ENCODE measurements at regions not wholly inside any gene's neighbourhood (a gene's known extent, or its start where the extent isn't known, plus 50 kb on each side); places are given as distances from the start of the nearest gene placed in this dataset.

DNA sequence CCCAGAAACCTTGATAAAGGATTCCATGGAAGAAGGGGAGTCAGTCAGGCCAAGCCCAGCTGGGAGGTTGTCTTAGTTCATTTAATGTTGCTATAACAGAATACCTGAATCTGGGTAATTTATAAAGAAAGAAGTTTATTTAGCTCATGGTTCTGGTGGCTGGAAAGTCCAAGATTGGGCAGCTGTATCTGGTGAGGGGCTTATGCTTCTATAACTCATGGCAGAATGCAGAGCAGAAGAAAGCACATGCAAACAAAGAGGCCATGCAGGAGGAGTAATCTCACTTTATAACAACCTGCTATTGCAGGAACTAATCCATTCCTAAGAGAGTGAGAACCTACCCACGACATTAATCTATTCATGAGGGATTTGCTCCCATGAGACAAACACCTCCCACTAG lies 54.2 kb upstream of the ANKRD1 start:
- no peak for DNase-seq (ENCODE audit: low spot score)

DNA sequence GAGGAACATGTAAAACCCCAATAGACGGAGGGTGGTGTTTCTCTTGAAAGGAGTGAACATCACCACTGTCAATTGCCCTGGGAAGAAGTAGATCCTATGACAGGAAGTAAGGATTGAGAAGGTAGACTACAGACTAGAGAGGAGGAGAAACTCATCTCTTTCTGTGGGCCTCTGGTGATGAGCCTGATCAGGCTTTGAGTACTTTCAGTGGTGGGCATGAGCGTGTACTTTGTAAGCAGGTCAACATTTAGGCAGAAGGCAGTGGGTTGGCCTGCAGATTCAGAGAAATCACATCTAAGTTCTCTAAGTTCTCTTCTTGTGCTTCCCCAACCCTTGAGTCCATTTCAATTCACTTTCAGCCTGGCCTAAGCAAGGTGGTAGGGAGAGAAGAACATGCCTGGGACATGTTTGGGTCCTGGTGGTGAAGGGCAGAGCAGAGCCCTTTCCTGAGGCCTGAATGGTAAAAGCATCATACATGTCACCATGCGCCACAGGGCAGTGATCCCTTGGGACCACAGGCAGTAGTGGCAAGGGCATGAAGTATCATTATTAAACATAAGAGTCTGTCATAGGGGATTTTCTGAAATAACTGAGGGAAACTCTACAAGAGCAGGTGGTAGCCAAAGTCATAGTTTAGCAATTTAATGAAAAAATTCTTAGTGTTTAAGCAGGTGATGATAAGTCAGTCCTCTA lies 56.4 kb upstream of the ANKRD1 start:
- DNase-seq (ENCODE audit: low spot score), result no peak

DNA sequence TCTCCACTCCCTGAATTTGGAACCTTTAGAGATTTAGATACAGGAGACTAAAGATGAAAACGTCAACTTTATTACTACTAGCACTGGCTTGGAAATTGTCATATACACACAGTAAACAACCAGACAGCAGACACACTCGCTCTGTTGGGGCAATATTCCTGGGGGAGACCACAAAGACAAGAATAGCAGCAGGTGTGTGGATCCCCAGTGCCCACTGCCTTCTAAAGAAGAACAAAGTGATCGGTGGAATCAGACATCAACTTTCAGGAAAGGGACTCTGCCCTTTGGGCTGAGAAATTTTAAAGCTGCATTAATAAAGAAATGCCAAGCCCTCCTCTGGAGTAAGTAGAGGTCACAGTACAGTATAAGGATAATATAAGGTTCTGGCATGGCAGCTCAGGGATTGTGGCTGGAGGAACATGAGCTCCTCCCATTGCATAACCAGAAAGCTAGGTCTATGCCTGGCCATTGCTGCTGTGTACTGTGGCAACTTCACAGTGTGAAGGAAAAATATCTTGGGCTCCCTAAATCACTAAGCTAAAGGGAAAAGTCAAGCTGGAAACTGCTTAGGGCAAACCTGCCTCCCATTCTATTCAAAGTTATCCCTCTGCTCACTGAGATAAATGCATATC lies 57.1 kb upstream of the ANKRD1 start:
- no peak for DNase-seq (ENCODE audit: low spot score)

DNA sequence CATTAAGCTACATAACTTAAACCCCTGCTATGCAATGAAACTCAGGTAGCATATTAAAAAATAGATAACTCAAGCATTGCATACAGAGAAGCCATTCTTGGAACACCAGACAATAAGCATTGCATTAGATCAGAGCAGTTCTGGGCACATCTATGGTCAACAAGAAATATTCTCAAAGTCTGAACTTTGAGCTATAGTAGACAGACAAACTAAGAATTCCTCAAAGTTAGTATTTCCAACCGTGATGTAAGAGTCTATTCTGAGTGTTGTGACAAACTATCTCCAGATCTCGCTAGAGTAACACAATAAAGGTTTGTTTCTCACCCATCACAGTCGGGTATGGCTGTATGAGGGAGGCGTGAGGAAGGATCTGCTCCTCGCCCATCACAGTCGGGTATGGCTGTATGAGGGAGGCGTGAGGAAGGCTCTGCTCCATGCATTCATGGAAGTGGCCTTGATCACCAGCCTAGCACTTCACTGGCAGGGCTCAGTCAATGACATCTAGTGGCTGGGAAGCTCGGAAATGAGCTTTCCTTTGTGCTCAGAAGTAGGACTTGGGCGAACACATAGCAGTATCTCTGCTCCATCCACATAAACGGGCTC lies 61.6 kb upstream of the ANKRD1 start:
- no peak for DNase-seq (ENCODE audit: low spot score)

DNA sequence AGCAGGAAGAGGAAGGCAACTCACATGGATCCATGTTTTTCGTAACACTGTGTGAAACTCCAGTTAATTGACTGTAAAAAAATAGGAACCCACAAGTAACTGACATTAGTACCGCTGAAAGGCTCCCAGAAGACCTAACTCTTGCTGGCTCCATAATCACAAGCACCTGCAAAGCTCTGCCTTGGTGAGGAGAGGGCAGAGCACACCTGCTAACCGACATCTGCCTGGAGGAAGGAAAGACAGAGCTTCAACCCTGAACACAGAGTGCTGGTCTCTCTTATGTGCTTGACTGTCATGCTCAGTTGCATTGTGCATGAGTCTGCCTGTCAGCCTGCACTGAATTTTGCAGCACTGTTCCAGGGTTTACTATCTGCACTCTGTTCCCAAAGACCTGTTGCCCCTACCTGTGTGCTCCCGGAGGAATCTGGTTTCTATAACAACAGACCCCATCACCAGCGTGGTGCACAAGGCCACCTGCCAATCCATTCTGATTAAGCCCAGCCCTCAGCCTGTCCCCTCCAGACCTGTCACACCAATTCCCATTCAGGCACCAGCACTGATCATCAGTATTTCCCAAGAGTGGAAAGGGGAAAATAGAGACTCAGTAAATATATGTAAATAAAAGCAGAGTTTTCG lies 63.1 kb upstream of the ANKRD1 start:
- DNase-seq (ENCODE audit: low spot score), result no peak

DNA sequence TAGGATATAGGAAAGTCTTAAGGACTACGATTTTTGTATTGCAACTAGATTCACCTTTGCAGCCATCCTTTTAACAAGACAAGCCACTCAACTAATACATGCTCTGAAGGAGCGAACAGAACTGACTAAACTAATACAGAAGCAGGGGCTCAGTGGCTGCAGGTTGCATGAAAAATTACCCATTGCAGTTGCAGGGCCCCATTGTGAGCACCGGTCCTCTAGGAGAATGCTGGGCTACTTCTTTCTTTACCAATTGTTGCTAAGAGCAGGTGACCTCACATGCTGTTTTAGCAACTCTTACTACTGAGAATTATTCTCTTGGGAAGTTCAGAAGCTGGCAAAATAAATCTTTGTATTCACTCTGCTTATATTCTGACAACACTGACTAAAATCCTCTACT lies 64.0 kb upstream of the ANKRD1 start:
- no peak for DNase-seq (ENCODE audit: low spot score)

DNA sequence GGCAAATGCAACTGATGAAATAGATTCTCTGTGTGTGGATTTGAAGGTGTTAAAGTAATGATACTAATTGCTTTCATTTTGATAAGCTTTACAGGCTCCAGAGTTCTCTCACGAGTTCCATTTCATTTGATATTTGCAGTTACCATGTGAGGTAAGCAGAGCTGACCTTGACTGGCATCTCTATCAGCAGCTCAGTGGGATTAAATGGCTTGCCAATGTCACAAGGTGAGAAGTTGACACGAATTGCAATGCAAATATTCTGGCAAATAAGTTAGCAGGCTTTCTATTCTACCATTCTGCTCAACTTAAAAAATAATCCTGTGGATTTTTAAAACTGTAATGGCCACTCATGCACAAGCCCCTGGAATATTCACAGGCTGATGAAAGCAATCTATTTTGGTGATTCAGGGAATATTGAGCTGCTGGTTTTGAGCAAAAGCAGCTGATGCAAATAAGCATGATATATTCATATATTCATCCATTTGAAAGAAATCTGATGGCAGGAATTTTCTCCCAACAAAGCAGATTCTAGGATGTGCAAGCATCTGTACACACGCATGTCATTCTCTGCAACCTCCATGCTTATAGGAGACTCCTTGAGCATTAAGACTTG lies 64.5 kb upstream of the ANKRD1 start:
- DNase-seq (ENCODE audit: low spot score), result no peak

DNA sequence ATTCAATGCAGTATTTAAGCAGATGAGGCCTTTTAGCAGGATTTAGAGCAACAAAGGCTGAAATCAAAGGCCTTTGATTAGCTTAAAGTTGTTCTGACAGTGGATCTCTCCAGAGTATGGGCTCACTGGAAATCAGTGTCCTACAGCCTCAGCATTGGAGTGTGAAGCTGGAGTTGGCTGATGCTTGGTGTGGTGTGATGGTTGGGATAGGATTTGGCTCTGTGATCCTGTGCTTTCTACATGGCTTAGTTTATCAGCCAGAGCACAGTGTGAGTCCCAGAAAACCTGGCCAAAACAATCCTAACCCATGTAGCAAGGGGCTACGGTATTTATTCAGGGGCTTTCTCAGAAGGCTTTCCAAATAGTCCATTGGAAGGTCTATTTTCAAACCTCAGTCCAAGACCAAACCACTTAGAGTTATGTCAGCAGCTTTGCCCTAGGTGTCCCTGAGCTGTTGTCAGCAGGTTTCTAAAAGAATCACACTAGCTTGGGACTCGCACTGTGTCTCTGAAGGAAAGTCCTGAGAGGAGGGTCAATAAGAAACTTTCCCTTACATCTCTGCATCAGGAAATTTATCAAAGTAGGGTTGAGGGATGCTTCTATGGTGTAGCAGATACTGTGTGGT lies 65.4 kb upstream of the ANKRD1 start:
- DNase-seq (ENCODE audit: low spot score), result no peak

DNA sequence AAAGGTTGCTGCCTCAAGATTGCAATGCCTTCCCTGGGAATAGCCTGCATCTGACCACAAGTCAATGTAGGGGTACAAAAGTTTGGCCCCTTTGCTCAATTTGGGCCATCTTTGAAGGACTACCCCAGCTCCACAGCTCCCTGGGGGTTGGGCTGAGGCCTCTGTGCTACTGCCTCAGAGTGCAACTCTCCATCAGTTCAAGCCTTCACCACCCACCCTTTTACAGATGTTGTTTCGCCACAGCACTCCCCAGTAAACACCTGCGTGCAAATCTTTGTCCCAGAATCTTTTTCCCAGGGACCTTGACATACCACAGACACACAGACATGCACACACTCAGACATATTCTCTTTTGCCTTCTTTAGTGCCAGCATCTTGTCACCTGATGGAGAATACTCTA lies 66.0 kb upstream of the ANKRD1 start:
- no peak for DNase-seq (ENCODE audit: low spot score)

DNA sequence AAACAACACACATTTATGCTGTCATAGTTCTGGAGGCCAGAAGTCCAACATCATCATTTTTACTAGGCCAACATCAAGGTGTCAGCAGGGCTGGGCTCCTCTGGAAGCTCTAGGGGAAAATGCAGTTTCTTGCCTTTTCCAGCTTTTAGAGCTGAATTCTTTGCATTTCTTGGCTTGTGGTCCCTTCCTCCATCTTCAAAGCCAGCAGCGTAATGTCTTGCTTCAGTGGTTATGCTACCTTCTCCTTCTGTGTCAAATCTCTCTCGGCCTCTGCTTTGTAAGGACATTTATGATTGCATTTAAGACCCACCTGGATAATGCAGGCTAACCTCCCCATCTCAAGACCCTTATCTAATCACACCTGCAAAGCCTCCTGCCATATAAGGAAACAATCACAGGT lies 66.5 kb upstream of the ANKRD1 start:
- no peak for DNase-seq (ENCODE audit: low spot score)

DNA sequence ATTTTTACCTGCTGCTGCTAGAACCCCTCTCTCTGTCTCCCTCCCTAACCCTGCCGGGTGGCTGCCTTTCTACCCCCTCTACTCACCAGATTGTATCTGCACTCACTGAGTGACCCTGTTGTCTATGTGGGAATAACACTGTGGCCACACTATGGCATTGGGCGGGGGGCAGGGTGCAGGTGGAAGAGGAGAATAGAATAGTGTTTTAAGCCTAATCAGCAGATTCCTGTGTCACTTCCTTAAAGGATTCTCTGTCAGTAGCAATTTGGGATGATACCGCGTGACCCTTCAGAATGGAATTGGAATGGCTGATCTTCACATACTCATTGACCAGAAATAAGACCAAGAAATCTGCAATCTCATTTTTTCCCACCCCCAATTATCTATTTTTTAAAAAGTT lies 67.1 kb upstream of the ANKRD1 start:
- DNase-seq (ENCODE audit: low spot score), result no peak

DNA sequence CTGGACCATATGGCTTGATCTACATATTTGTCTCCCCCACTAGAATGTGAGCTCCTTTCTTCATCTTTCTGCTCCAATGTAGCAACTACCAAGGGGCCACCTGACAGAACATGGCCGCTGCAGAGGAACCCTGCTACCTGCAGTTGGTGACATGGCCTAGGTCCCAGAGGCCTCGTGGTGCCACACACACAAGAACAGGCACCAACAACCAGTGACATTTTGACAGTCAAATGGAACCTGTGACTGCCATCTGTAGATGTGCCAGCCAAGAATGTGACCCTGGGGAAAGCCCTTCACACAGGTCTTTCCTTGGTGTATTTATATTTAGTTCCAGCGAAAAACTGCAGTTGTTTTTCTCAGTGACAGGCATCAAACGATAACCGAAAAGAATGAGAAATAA lies 67.9 kb upstream of the ANKRD1 start:
- DNase-seq (ENCODE audit: low spot score), result no peak

DNA sequence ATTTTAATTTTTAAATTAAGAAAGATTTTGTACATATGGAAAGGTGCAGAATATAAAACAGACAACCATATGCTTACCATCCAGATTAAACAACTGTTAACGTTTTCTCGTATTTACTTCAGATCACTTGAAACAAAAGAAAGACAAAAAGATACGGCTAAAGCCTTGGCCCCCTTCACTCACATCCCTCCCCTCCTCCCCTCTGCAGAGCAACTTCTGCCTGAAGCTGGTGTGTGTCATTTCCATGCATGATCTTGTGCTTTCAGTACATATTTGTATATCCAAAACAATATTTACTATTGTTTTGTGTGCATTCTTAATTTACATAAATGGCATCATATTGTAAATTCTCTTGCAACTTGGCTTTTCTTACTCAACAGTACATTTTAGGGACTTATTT lies 68.5 kb upstream of the ANKRD1 start:
- DNase-seq (ENCODE audit: low spot score), result no peak

DNA sequence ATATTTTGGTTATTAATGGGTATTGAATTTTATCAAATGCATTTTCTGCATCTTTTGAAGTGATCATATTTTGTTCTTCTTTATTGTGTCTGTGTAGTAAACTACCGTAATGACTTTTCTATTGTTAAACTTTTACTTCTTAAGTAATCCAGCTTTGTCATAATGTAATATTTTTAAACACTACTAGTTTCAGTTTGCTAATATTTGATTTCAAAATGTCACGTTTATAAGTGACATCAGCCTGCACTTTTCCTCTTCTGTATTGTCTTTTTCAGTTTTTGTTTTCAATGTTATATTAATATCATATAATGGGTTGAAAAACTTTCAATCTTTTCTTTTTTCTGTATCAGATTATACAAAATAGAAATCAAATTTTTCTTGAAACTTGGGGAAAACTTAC lies 71.6 kb upstream of the ANKRD1 start:
- no peak for DNase-seq (ENCODE audit: low spot score)

DNA sequence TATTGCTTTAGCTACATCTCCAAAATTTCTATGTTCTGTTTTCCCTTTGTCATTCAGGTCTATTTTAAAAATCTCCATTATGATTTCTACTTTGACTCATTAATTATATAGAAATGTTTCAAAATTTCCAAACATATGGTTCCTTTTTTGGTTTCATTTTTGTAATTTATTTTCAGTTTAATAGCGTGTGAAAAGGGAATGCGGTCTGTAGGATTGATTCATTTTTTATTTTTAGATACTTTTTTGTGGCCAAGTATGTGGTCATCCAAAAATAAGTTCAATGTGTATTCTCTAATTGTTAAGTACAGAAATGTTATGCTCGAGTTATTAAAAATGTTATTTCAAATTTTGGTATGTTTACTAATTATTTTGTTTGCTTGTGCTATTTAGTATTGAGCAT lies 72.5 kb upstream of the ANKRD1 start:
- DNase-seq (ENCODE audit: low spot score), result no peak

DNA sequence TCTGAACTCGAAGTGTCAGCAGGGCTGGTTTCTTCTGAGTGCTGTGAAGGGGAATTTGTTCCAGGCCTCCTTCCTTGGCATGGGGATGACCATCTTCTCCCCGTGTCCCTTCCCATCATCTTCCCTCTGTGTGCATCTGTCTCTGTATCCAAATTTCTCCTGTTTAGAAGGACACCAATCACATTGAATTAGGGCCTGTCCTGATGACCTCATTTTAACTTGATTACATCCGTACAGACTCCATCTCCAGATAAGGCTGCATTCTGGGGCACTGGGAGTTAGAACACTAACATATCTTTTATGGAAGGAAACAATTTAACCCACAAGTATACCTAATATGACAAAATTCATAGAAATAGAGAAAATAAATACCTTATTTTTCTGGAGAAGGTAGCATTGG lies 76.8 kb upstream of the ANKRD1 start:
- no peak for DNase-seq (ENCODE audit: low spot score)

DNA sequence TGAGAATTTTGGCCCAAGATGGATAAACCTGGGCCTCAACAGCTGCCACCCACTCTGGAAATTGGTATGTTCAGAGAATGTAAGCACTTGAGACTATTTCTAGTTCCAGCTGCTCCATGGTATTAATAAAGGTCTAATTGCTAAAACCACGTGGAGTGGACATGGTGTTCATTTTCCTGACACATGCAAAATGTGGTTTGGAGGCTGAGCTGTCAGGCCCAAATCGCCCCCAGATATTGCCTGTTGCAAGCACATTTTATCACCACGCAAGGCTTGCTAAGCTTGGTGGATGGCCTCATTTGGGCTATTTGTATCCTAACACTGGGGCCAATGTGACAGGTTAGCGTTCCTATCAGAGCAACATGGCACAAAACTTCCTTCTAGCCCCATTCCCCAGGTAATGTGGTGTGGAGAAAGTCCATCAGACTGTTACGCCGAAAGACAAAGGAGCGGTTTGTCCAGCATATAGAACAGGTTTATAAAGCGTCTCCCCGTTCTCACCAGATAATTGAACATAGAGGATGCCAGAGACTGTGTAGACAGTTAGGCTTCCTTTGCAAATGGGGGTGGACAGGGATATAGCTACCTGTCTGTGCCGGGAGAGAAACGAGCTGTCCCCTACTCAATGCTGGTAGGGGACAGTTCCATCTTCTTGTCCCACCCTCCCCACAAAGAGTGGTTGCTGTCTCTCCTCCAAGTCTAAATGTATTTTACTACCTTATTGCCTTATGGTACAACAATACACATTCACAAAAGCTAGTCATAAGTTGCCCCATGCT lies 78.0 kb upstream of the ANKRD1 start:
- no peak for DNase-seq (ENCODE audit: low spot score)

DNA sequence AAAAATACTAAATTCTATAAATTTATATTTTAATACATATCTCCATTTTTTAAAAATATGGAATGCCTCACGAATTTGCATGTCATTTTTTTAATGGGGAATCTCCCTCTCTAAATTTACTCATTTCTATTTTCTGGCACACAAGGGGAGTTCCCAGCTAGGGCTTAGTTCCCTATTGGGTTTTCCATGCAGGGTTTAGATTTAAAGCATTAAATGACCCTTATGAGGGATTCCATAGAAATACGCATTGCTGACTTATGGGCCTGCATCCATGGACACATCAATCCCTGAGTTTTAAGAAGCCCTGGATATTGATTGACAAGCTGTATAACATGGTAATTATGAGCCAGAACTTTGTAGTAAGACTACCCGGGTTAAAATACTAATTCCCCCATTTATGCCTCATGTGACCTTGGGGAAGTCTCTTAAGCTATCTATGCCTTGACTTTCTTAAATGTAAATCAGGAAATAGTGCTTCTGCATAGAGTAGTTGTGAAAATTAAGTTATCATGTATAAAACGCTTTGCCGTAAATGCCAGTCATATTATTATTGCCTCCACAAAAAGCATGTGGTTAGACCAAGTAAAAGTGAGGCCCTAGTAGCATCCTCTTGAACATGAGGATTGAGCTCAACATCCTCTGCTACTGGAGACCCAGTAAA lies 78.8 kb upstream of the ANKRD1 start:
- DNase-seq (ENCODE audit: low spot score), result no peak

DNA sequence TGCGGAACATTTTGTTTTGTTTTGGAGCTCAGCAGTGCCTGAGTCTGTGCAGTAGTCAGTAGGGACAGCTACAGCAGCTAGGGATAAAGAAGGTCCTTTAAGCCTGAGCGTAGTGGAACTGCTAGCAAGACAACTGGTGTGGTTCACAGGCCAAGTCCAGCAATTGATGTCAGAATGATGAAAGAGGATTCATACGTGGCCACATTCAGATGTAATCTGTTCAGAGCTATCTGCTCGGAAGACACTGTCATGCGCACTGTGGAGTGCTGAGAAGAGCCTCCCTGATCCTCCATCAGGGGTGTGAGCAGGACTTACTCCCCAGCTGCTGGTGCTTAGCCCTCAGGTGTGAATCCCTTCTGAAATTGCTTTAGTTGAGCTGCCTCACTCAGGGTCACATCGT lies 79.6 kb upstream of the ANKRD1 start:
- no peak for DNase-seq (ENCODE audit: low spot score)

DNA sequence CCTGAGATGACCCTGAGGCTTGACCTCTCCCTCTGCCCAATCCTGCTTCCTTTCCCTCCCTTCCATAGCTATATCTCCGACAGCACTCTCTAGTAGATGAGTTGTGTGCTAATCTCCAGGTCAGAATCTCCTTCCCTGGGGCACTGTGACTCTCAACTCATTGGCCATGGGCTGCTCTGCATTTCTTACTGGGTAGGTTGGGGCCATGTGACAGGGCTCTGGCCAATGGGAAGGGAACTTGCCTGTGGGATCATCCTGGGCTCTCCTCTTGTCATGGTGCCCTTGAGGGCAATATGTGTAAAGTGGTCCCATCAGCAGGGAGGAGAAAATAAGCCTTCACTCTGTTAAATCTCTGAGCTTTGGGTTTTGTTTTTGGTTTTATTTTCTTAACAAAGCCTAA lies 80.1 kb upstream of the ANKRD1 start:
- no peak for DNase-seq (ENCODE audit: low spot score)

DNA sequence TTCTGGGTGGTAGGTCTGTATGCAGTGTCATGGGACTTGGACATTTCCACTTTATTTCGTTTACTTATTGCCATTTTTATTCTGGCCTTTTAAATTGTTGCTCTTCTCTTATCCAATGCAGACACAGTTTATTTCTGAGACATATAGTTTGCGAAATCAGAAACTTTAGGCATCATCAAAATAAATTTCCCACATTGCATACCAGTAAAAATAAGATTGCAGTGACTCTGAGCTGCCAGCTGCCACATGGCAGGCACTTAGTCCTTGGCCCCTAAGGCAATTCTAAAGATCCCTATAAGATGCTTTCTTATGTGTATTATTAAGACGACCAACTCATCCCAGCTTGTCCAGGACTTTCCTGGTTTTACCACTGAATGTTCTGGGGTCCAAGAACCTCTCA lies 81.8 kb upstream of the ANKRD1 start:
- no peak for DNase-seq (ENCODE audit: low spot score)

Data from iPS-NIHi11 (cell line).